ENCODE measurements at regions not wholly inside any gene's neighbourhood (a gene's known extent, or its start where the extent isn't known, plus 50 kb on each side); places are given as distances from the start of the nearest gene placed in this dataset.

GRCh38 chr10:61135276-61135721 is 191.3 kb upstream of the RHOBTB1 start:
- TF ChIP-seq CTCF (IDR thresholded peaks at IDR 0.05) (no peak), POLR2A (IDR thresholded peaks at IDR 0.05) (no peak)

Data from right lobe of liver (tissue), 4 donors.